Upper lobe of right lung (tissue), 1 donor: ENCODE measurements at regions not wholly inside any gene's neighbourhood (a gene's known extent, or its start where the extent isn't known, plus 50 kb on each side); places are given as distances from the start of the nearest gene placed in this dataset.

Experiments used
- ATAC-seq: fragments of 200-7000 bp; cut with Tn5 transposase; one replicate; pipeline ENCODE4 v1.9.1; 2020; ENCODE audit warnings: mild to moderate bottlenecking, moderate library complexity
- DNase-seq: peaks from one replicate; pipeline ENCODE4 v3.0.0-alpha.2; 2020
- H3K27ac ChIP-seq: fragments of 200-600 bp; one replicate; pipeline ENCODE4 v1.8.0; 2022
- H3K27me3 ChIP-seq: fragments of 200-600 bp; one replicate; pipeline ENCODE4 v1.8.0; 2022; ENCODE audit warnings: mild to moderate bottlenecking
- H3K36me3 ChIP-seq: fragments of 200-600 bp; one replicate; pipeline ENCODE4 v1.8.0; 2022
- H3K4me1 ChIP-seq: fragments of 200-600 bp; one replicate; pipeline ENCODE4 v1.8.0; 2022
- H3K4me3 ChIP-seq: fragments of 200-600 bp; one replicate; pipeline ENCODE4 v1.8.0; 2022; ENCODE audit warnings: mild to moderate bottlenecking
- H3K9me3 ChIP-seq: fragments of 200-600 bp; one replicate; pipeline ENCODE4 v1.8.0; 2022
- intact Hi-C: fragments of 100-400 bp; cut with DNase I; formaldehyde crosslinking; loops from one replicate; pipeline ENCODE4 v1.11.0; 2022
- TF ChIP-seq, protein P1 (sequence below): fragments of 200-600 bp; IDR thresholded peaks from one replicate; pipeline ENCODE4 v1.8.0; 2022; ENCODE audit warnings: antibody characterized with exemption
- donor health status: DM: no; HTN: yes; CAD: no; lungs with severe emphysema.

DNA sequence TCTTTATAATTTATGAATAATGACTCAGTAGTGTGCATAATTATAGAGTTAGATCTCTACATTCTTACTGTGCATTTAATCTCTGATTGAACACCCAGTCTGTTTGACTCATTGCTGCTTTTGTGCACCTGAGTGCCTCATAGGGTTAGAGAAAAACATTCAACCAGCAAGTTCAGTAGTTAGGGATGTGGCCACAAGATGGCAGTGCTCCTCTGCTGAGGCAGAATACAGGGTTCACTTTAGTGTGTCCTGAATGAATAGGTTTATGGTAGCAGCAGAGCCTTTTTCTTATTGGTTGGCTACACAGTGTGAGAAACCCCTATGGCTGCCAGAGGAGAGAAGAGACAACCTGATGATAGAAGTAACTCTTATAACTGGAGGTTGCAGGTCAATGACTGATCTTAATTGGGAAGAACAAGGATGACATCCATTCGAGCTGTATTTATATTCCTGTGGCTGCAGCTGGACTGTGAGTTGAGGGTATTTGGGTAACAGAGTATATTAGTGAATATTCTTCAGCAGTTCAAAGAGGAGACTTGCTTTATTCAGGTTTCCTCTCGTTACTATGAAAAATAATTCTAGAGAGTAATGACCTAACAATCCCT lies 194.9 kb upstream of the OR4E1 start:
- ATAC-seq (peak; percentile 90), DNase-seq (no peak)
- TF ChIP-seq, protein P1, sequence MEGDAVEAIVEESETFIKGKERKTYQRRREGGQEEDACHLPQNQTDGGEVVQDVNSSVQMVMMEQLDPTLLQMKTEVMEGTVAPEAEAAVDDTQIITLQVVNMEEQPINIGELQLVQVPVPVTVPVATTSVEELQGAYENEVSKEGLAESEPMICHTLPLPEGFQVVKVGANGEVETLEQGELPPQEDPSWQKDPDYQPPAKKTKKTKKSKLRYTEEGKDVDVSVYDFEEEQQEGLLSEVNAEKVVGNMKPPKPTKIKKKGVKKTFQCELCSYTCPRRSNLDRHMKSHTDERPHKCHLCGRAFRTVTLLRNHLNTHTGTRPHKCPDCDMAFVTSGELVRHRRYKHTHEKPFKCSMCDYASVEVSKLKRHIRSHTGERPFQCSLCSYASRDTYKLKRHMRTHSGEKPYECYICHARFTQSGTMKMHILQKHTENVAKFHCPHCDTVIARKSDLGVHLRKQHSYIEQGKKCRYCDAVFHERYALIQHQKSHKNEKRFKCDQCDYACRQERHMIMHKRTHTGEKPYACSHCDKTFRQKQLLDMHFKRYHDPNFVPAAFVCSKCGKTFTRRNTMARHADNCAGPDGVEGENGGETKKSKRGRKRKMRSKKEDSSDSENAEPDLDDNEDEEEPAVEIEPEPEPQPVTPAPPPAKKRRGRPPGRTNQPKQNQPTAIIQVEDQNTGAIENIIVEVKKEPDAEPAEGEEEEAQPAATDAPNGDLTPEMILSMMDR = peak; percentile 75
- Histone ChIP-seq H3K27ac (no peak overlapping the region), H3K36me3 (no peaks in the 10 kb centered on the region), H3K4me1 (no peaks in the 10 kb centered on the region), H3K9me3 (no peaks in the 10 kb centered on the region), H3K27me3 (no peaks in the 10 kb centered on the region), H3K4me3 (no peak overlapping the region)
- intact Hi-C loops = no loop called here

DNA sequence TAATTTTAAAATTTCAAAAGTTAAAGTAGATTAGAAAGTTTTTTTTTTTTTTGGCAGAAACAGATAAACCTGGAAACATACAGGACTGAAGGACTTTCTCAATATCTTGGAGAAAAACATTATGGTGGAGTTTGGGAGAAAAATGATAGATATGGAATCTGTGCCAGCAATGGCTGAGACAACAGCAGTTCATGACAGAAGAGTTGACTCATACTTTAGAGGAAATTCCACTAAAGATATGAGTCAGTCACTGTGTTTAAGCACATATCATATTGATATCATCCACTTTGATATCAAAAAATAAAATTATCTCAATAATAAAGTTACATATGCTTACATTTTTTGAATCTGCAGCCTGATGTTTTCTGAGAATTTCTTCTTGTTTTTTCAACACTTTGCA lies 193.9 kb upstream of the OR4E1 start:
- ATAC-seq (no peak), DNase-seq (no peak)
- Histone ChIP-seq H3K4me3 (no peak overlapping the region), H3K4me1 (no peaks in the 10 kb centered on the region), H3K9me3 (no peaks in the 10 kb centered on the region), H3K27me3 (no peaks in the 10 kb centered on the region), H3K36me3 (no peaks in the 10 kb centered on the region), H3K27ac (no peak overlapping the region)
- TF ChIP-seq, protein P1 = no peak
- intact Hi-C loops = no loop called here

DNA sequence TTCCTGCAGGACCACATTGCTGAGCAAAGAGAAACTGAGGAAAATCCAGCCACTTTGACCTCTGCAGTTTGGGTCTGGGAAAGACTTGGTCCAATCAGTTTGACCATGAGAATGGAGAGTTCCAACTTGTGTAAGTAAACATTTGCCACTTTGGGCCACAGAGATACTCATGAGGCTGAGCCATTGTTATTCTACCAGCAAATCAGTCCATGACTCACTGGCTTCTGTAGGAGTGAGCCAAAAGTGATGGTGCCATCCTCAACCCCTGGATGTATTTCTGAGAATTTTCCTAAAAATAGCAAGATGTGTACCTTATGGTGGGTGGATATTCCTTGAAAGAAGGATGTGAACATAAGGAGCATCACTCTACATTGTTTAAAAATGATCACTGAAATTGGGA lies 192.9 kb upstream of the OR4E1 start:
- Histone ChIP-seq H3K36me3 (no peaks in the 10 kb centered on the region), H3K4me1 (no peaks in the 10 kb centered on the region), H3K4me3 (no peak overlapping the region), H3K27ac (no peak overlapping the region), H3K27me3 (no peaks in the 10 kb centered on the region), H3K9me3 (no peaks in the 10 kb centered on the region)
- intact Hi-C loops = no loop called here
- ATAC-seq = no peak
- TF ChIP-seq, protein P1 = no peak
- DNase-seq = no peak

DNA sequence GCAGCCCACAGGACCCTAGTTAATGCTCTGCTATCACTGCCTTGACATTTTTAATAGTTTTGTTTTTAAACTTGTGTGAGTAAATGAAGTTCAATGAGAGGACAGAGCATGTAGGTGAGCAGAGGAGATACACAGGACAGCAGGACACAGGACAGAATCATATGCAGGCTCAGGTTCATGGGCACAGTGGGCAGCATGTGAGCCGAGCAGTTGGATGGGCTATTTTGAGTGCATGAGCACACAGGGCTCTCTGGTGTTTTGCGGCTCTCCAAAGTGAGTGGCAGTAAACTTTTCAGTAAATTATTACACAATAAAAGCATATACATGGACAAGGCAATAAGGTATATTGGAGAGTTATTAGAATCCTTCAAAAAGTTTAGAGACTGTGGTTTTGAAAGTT lies 189.7 kb upstream of the OR4E1 start:
- H3K9me3 ChIP-seq = no peaks in the 10 kb centered on the region
- H3K36me3 ChIP-seq = no peaks in the 10 kb centered on the region
- H3K27me3 ChIP-seq = no peaks in the 10 kb centered on the region
- ATAC-seq (no peak), DNase-seq (no peak)
- H3K4me3 ChIP-seq = no peak overlapping the region
- H3K4me1 ChIP-seq = no peaks in the 10 kb centered on the region
- intact Hi-C loops = no loop called here
- TF ChIP-seq, protein P1 = no peak
- H3K27ac ChIP-seq = no peak overlapping the region

DNA sequence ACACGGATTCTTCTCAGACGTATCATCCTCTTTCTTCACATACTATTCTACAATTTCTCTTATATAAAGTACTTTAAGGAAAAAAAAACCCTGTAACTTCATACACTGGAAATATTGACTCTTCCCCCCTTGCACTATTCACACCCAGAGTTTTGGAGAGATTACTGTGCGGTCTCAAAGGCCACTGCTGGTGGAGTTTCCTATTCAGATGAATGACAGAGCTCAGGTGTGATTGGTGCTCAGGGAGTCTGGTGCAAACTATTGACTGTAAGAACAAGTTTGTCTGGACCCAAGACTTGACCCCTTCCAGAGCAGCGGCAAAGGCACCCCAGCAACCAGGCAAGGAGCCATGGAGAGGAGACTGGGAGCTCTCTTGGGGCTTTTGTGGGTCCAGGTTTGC lies 187.5 kb upstream of the OR4E1 start:
- no peak overlapping the region for H3K27ac ChIP-seq
- DNase-seq (no peak), ATAC-seq (no peak)
- intact Hi-C loops = no loop called here
- no peaks in the 10 kb centered on the region for H3K9me3 ChIP-seq
- H3K36me3 ChIP-seq = no peaks in the 10 kb centered on the region
- H3K4me3 ChIP-seq = no peak overlapping the region
- no peaks in the 10 kb centered on the region for H3K4me1 ChIP-seq
- H3K27me3 ChIP-seq = no peaks in the 10 kb centered on the region
- TF ChIP-seq, protein P1 = no peak

DNA sequence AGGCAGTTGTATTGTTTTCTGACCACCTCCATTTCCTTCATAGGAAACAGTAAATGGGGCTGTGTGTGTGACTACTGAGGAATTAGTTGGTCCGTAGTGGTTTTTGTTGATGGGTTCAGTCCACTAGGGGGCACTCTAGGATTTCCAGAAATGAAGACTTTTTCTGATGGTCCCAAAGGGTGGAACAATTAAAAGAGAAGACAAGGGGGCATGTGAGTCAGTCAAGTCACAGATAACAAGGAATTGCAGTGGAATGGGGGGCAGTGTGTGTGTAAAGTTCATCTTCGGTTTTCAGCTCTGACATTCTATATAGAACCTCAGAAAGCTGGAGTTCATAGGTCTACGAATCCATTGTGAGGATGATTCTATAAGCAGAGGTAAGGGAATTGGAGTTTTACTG lies 186.6 kb upstream of the OR4E1 start:
- H3K4me1 ChIP-seq = no peaks in the 10 kb centered on the region
- no peaks in the 10 kb centered on the region for H3K9me3 ChIP-seq
- H3K27me3 ChIP-seq = no peaks in the 10 kb centered on the region
- H3K36me3 ChIP-seq = no peaks in the 10 kb centered on the region
- TF ChIP-seq, protein P1 = peak; percentile 49
- intact Hi-C loops = no loop called here
- no peak overlapping the region for H3K4me3 ChIP-seq
- H3K27ac ChIP-seq = no peak overlapping the region
- DNase-seq = no peak
- peak; percentile 41 for ATAC-seq
